Esophagus muscularis mucosa (tissue), 4 donors: ENCODE measurements at regions not wholly inside any gene's neighbourhood (a gene's known extent, or its start where the extent isn't known, plus 50 kb on each side); places are given as distances from the start of the nearest gene placed in this dataset.

Experiments used
- CTCF ChIP-seq, 3 experiments: fragments of 200-600 bp in 2 of 3; fragments of 450-650 bp in 1 of 3; sonication (generic) in 2 of 3; IDR thresholded peaks; one replicate each; pipeline ENCODE4 v1.5.1; 2017 to 2019; ENCODE audit warnings: antibody characterized with exemption in 3 of 3, mild to moderate bottlenecking in 2 of 3, moderate library complexity in 1 of 3
- EP300 ChIP-seq: sonication (generic); formaldehyde crosslinking; IDR thresholded peaks from one replicate; pipeline ENCODE4 v1.6.1; 2017; ENCODE audit warnings: antibody characterized with exemption
- POLR2A ChIP-seq: fragments of 450-650 bp; IDR thresholded peaks from one replicate; pipeline ENCODE4 v1.6.1; 2017; ENCODE audit warnings: antibody characterized with exemption, moderate library complexity, mild to moderate bottlenecking, low read depth
- POLR2AphosphoS5 ChIP-seq, 2 donors: sonication (generic); formaldehyde crosslinking; IDR thresholded peaks; one replicate each; pipeline ENCODE4 v1.6.1; 2017; ENCODE audit warnings: antibody characterized with exemption in 2 of 2

GRCh38 chr20:60794674-60795073 lies 457.4 kb upstream of the CDH4 start:
- TF ChIP-seq CTCF (IDR thresholded peaks at IDR 0.05) (no peak), POLR2A (no peak), POLR2AphosphoS5 (IDR thresholded peaks at IDR 0.05) (no peak), EP300 (no peak)
